Large intestine (tissue), 3 donors: ENCODE measurements at regions not wholly inside any gene's neighbourhood (a gene's known extent, or its start where the extent isn't known, plus 50 kb on each side); places are given as distances from the start of the nearest gene placed in this dataset.

Source experiments
- DNase-seq, 2 donors: peaks; one replicate each; pipeline versions ENCODE4 v3.0.0 to v3.0.0-alpha.2; 2013
- H3K27ac ChIP-seq: one replicate; pipeline ENCODE4 v1.5.1; 2013; ENCODE audit warnings: low read length
- H3K27me3 ChIP-seq: 2 replicates; pipeline ENCODE4 v1.6.1; 2013; ENCODE audit warnings: low read length; ENCODE audit not compliant: control insufficient read depth, insufficient read depth
- H3K36me3 ChIP-seq: 2 replicates; pipeline ENCODE4 v1.6.1; 2013; ENCODE audit warnings: low read length; ENCODE audit not compliant: control insufficient read depth, insufficient read depth
- H3K4me1 ChIP-seq: one replicate; pipeline ENCODE4 v1.6.1; 2013; ENCODE audit warnings: low read length; ENCODE audit not compliant: control insufficient read depth, insufficient read depth
- H3K4me3 ChIP-seq: one replicate; pipeline ENCODE4 v1.5.1; 2013; ENCODE audit warnings: low read length
- H3K9me3 ChIP-seq: one replicate; pipeline ENCODE4 v1.6.1; 2013; ENCODE audit warnings: mild to moderate bottlenecking, low read depth, low read length, moderate library complexity; ENCODE audit not compliant: control insufficient read depth
- WGBS: methylation state at CpG from one replicate; pipeline ENCODE4 v1.1.5; 2013; ENCODE audit warnings: low lambda C conversion rate; ENCODE audit not compliant: insufficient coverage; 5-methylcytosine and 5-hydroxymethylcytosine counted together

GRCh38 chr1:232505884-232506283 is 124.0 kb downstream of the SIPA1L2 start:
- Histone ChIP-seq H3K36me3 (no peaks in the 10 kb centered on the region), H3K4me1 (no peaks in the 10 kb centered on the region), H3K27me3 (no peaks in the 10 kb centered on the region), H3K9me3 (no peaks in the 10 kb centered on the region), H3K27ac (no peak overlapping the region), H3K4me3 (no peak overlapping the region)
- WGBS, result no CpG with 5 or more reads among the region's 2 CpGs
- no peak for DNase-seq

DNA sequence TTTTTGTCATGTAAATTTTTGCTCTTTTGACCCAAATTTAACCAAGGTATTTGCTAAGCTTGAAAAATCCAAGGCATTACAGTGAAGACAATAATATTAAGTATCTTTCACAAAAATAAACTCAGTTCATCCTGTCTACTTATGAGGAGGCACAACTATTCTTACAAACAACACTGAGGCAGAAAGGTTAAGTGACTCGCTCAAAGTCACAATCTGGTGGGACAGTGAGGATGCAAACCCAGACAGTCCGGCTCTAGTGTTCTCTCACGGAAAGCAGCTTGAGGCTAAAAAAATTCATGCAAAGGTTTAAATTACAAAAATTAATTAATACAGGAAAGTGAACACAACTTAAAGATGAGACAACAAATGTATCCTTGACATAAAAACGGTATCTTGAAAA is 125.3 kb downstream of the SIPA1L2 start:
- Histone ChIP-seq H3K27ac (no peak overlapping the region), H3K36me3 (no peaks in the 10 kb centered on the region), H3K4me1 (no peaks in the 10 kb centered on the region), H3K27me3 (no peaks in the 10 kb centered on the region), H3K9me3 (no peaks in the 10 kb centered on the region), H3K4me3 (no peak overlapping the region)
- no CpG with 5 or more reads among the region's 4 CpGs for WGBS
- DNase-seq, result no peak

- Histone ChIP-seq H3K36me3 (no peaks in the 10 kb centered on the region), H3K27ac (no peak overlapping the region), H3K9me3 (no peaks in the 10 kb centered on the region), H3K4me1 (no peaks in the 10 kb centered on the region), H3K27me3 (no peaks in the 10 kb centered on the region), H3K4me3 (no peak overlapping the region)
- WGBS, result no CpG with 5 or more reads among the region's 1 CpG
- no peak for DNase-seq
Observed at GRCh38 chr1:232503497-232503896, 126.4 kb downstream of the SIPA1L2 start.

DNA sequence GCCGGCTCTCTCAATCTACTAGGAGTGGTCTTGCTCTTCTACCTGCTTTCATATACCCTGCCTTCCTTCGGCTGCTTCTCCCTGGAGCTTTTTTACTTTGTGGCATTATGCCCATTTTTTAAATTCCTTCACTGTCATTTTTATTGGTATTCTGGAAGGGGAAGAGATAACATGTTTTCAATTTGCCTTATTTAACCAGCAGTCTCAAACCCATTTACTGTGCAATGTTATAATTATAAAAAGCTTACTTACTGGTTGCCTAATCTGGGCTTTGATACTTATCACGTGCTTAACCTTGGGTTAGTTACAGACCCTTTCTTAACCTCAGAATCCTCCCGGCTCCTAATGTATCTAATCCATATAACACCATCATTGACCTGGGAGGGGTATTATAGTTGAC is 128.1 kb downstream of the SIPA1L2 start:
- WGBS, result no CpG with 5 or more reads among the region's 4 CpGs
- Histone ChIP-seq H3K9me3 (no peaks in the 10 kb centered on the region), H3K36me3 (no peaks in the 10 kb centered on the region), H3K27ac (no peak overlapping the region), H3K4me3 (no peak overlapping the region), H3K27me3 (no peaks in the 10 kb centered on the region), H3K4me1 (no peaks in the 10 kb centered on the region)
- no peak for DNase-seq

- no peak overlapping the region for H3K4me3 ChIP-seq
- no peaks in the 10 kb centered on the region for H3K27me3 ChIP-seq
- H3K4me1 ChIP-seq, result no peaks in the 10 kb centered on the region
- H3K36me3 ChIP-seq, result no peaks in the 10 kb centered on the region
- H3K9me3 ChIP-seq, result no peaks in the 10 kb centered on the region
- H3K27ac ChIP-seq, result no peak overlapping the region
- 0% methylated on average over 1 of the region's 4 CpGs for WGBS
- no peak for DNase-seq
Observed at GRCh38 chr1:232499188-232499587, 130.7 kb downstream of the SIPA1L2 start.

- WGBS, result no CpG with 5 or more reads among the region's 4 CpGs
- DNase-seq, result no peak
- Histone ChIP-seq H3K4me1 (no peaks in the 10 kb centered on the region), H3K9me3 (no peaks in the 10 kb centered on the region), H3K4me3 (no peak overlapping the region), H3K36me3 (peaks cover 25% of the 10 kb centered on the region), H3K27me3 (no peaks in the 10 kb centered on the region), H3K27ac (no peak overlapping the region)
Observed at GRCh38 chr1:232493869-232494268, 136.1 kb downstream of the SIPA1L2 start.

DNA sequence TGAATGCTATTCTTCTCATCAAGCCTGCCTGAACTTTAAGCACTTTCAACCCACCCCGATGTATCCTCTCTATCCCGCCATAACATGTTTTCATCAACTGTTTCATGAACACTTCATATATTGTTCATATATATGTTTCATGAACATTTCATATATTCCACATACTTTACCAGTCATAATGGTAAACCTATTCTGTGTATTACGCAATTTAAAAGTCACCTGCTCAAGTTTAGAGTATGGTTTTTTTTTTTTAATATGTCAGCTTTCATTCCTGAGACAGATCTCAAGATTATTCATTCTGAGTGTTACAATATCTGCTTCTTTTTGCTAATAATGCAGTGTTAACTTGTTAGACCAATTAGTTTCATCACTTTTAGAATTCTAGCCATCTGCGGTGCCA is 140.7 kb downstream of the SIPA1L2 start:
- no peaks in the 10 kb centered on the region for H3K9me3 ChIP-seq
- H3K36me3 ChIP-seq, result peaks cover 32% of the 10 kb centered on the region
- WGBS, result 96% methylated on average over 3 of the region's 4 CpGs
- no peaks in the 10 kb centered on the region for H3K4me1 ChIP-seq
- no peak overlapping the region for H3K4me3 ChIP-seq
- H3K27ac ChIP-seq, result no peak overlapping the region
- no peak for DNase-seq
- H3K27me3 ChIP-seq, result no peaks in the 10 kb centered on the region

GRCh38 chr1:232487236-232487635 is 142.7 kb downstream of the SIPA1L2 start:
- WGBS, result 73% methylated on average over 1 of the region's 3 CpGs

DNA sequence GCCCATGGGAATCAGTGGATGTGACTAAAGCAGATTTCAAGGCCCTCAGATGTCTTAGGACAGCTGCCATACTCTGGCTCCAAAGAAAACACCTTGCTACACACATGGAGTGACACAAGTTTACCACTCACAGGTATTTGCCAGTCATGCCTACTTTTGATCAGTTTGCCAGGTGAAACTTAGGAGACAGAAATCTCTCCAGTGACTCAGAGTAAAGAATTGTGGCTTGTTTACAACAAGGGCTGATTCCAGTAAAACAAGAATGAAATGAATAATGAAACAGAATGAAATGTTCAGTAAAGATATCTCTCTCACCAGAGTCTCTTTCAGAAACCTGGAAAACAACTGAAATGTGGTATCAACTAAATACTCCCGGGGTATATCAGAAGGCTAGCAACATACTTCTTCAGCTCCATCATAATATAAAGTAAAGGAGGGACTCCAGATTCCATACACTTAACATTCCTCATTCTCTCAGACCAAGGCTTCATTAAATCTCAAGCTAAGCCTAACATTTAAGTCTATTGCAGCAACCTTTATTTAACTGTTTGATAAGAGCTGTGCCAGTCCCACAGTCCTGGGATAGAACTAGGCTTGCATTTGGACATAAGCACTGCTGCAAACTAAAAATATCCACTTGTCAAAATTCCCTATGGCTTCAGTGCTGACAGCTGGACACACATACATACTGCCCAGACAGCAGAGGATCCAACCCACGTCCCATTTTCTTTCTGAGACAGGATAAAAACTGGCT is 143.3 kb downstream of the SIPA1L2 start:
- Histone ChIP-seq H3K4me3 (no peak overlapping the region), H3K27me3 (no peaks in the 10 kb centered on the region), H3K4me1 (no peaks in the 10 kb centered on the region), H3K27ac (no peak overlapping the region), H3K9me3 (no peaks in the 10 kb centered on the region), H3K36me3 (peaks cover 29% of the 10 kb centered on the region)
- no peak for DNase-seq
- no CpG with 5 or more reads among the region's 2 CpGs for WGBS

More at GRCh38 chr1:232487236-232487635, 142.7 kb downstream of the SIPA1L2 start:
- Histone ChIP-seq H3K9me3 (no peaks in the 10 kb centered on the region), H3K4me3 (no peak overlapping the region), H3K4me1 (no peaks in the 10 kb centered on the region), H3K27me3 (no peaks in the 10 kb centered on the region), H3K27ac (no peak overlapping the region), H3K36me3 (peaks cover 30% of the 10 kb centered on the region)
- no peak for DNase-seq

DNA sequence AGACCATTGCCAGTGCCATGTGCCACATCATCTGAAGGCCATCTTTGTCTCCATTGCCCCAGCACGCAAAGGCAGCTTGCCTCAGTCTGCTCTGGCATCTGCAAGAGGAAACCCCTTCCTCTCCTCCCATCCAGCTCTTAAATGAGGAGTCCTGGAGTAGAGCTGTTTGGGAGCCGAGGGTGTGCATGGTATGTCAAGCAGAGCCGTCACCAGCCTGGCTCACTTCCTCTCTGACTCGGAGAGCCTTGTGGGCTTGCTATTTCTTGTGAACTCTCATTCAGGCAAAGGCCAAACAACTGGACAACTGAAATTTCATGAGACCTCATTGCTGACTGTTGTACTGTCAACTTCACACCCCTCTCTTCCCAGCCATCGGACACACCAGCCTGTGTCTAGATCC is 143.9 kb downstream of the SIPA1L2 start:
- H3K4me1 ChIP-seq, result no peaks in the 10 kb centered on the region
- H3K36me3 ChIP-seq, result peaks cover 25% of the 10 kb centered on the region
- DNase-seq, result no peak
- H3K27me3 ChIP-seq, result no peaks in the 10 kb centered on the region
- no peaks in the 10 kb centered on the region for H3K9me3 ChIP-seq
- no peak overlapping the region for H3K4me3 ChIP-seq
- H3K27ac ChIP-seq, result no peak overlapping the region
- WGBS, result no CpG with 5 or more reads among the region's 5 CpGs

- no peak for DNase-seq
- WGBS, result 100% methylated on average over 1 of the region's 3 CpGs
- no peaks in the 10 kb centered on the region for H3K9me3 ChIP-seq
- H3K27ac ChIP-seq, result no peak overlapping the region
- H3K4me3 ChIP-seq, result no peak overlapping the region
- peaks cover 17% of the 10 kb centered on the region for H3K36me3 ChIP-seq
- no peaks in the 10 kb centered on the region for H3K4me1 ChIP-seq
- H3K27me3 ChIP-seq, result no peaks in the 10 kb centered on the region
Observed at GRCh38 chr1:232484856-232485255, 145.1 kb downstream of the SIPA1L2 start.
